ENCODE measurements at regions not wholly inside any gene's neighbourhood (a gene's known extent, or its start where the extent isn't known, plus 50 kb on each side); places are given as distances from the start of the nearest gene placed in this dataset.

DNA sequence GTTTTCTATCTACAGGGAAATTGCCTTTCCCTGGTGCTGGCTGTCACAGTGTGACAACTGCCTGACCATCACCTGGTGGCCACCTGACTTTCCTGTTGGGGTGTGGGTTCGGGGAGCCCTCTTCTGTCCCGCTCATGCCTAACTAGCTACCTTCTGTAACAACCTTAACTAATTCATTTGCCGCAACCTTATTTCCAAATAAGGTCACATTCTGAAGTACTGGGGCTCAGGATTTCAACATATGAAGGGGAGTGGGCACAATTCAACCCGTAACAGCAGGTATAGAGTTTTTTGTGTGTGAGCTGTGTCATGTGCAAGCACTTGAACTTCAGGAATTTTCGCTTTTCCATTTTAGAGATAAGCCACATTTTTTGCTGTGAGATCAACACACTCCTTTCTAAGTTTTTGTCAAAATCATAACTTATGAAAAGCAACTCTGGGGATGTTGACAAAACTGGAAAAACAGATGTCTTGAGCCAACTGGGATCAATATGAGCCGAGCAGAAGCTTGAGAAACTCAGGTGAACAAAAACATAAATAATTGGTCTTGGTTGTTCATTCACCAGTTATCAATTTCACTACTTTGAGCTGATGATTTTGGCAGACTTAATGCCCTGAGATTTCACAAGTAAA lies 242.0 kb upstream of the RGMA start:
- TF ChIP-seq POLR2A (IDR thresholded peaks at IDR 0.05; ENCODE audit: low read length) = no peak
- no peak for TF ChIP-seq GATA1 (IDR thresholded peaks at IDR 0.05; ENCODE audit: low read depth, low read length)

All from erythroblast (primary cell).